CD8-positive, alpha-beta memory T cell (primary cell): ENCODE measurements at regions not wholly inside any gene's neighbourhood (a gene's known extent, or its start where the extent isn't known, plus 50 kb on each side); places are given as distances from the start of the nearest gene placed in this dataset.

ENCODE experiments used
- CTCF ChIA-PET: fragments of 350-600 bp; sonication (Branson Sonifier 250); formaldehyde crosslinking; loops from one replicate; lab custom pipeline; 2021; ENCODE audit warnings: antibody characterized with exemption; lab: Charles Lee
- POLR2A ChIA-PET: fragments of 350-600 bp; sonication (Branson Sonifier 250); formaldehyde crosslinking; loops from one replicate; lab custom pipeline; 2021; ENCODE audit warnings: antibody characterized with exemption; lab: Charles Lee
- DNase-seq, 5 donors: peaks; one replicate each; pipeline versions ENCODE4 v3.0.0 to v3.0.0-alpha.2; 2020 to 2022; ENCODE audit warnings: mixed read lengths in 1 of 5
- H3K27ac ChIP-seq: one replicate; pipeline ENCODE4 v1.7.0; 2013; ENCODE audit warnings: low read depth, mild to moderate bottlenecking, low read length, moderate library complexity
- H3K27me3 ChIP-seq: 2 replicates; pipeline ENCODE4 v1.7.0; 2013; ENCODE audit warnings: low read length, mild to moderate bottlenecking; ENCODE audit not compliant: insufficient read depth, poor library complexity, severe bottlenecking
- H3K36me3 ChIP-seq: 2 replicates; pipeline ENCODE4 v1.7.0; 2013; ENCODE audit warnings: mild to moderate bottlenecking, low read length, moderate library complexity; ENCODE audit not compliant: insufficient read depth
- H3K4me1 ChIP-seq: 2 replicates; pipeline ENCODE4 v1.7.0; 2013; ENCODE audit warnings: mild to moderate bottlenecking, low read length, moderate library complexity; ENCODE audit not compliant: insufficient read depth
- H3K4me3 ChIP-seq: 2 replicates; pipeline ENCODE4 v1.7.0; 2013; ENCODE audit warnings: mild to moderate bottlenecking, low read length
- H3K9me3 ChIP-seq: 2 replicates; pipeline ENCODE4 v1.7.0; 2013; ENCODE audit warnings: mild to moderate bottlenecking, low read length
- H3K27ac Mint-ChIP-seq, 8 donors: one replicate each; pipeline ENCODE4 v1.8.0; 2020 to 2021; ENCODE audit warnings: mixed read lengths in 8 of 8, mild to moderate bottlenecking in 6 of 8, inconsistent platforms in 3 of 8, moderate library complexity in 3 of 8
- H3K27me3 Mint-ChIP-seq, 2 donors: one replicate each; pipeline ENCODE4 v1.8.0; 2020 to 2021; ENCODE audit warnings: mixed read lengths in 2 of 2, mild to moderate bottlenecking in 1 of 2, moderate library complexity in 1 of 2
- H3K36me3 Mint-ChIP-seq, 3 donors: one replicate each; pipeline ENCODE4 v1.8.0; 2020 to 2021; ENCODE audit warnings: mixed read lengths in 3 of 3, inconsistent platforms in 1 of 3, mild to moderate bottlenecking in 1 of 3
- H3K4me1 Mint-ChIP-seq, 3 donors: one replicate each; pipeline ENCODE4 v1.8.0; 2020 to 2021; ENCODE audit warnings: mixed read lengths in 3 of 3, inconsistent platforms in 1 of 3, mild to moderate bottlenecking in 1 of 3
- H3K4me3 Mint-ChIP-seq, 7 donors: one replicate each; pipeline ENCODE4 v1.8.0; 2020 to 2021; ENCODE audit warnings: mixed read lengths in 7 of 7, mild to moderate bottlenecking in 6 of 7, moderate library complexity in 4 of 7, inconsistent platforms in 2 of 7
- H3K9me3 Mint-ChIP-seq, 5 donors: one replicate each; pipeline ENCODE4 v1.8.0; 2020 to 2022; ENCODE audit warnings: mixed read lengths in 5 of 5, mild to moderate bottlenecking in 3 of 5, moderate library complexity in 2 of 5, inconsistent platforms in 1 of 5

DNA sequence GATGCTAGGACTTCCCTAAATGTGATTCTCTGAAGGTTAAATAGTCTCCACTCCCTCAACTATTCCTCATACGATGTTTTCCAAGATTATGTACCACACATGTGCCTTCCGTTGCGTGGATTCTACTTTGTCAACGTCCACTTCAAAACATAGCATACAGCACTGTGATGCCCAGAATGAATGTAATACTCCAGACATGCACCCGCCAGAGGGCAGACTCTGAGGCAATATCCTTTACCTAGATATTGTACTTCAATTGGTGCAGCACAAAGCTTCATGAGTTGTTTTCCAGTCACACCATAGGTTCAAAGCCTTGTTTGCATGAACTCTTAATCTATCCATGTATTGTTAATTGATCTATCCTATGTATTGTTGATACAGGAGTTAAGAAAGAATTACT lies 201.0 kb upstream of the NABP1 start:
- no peak for DNase-seq
- CTCF ChIA-PET = no interaction called here

DNA sequence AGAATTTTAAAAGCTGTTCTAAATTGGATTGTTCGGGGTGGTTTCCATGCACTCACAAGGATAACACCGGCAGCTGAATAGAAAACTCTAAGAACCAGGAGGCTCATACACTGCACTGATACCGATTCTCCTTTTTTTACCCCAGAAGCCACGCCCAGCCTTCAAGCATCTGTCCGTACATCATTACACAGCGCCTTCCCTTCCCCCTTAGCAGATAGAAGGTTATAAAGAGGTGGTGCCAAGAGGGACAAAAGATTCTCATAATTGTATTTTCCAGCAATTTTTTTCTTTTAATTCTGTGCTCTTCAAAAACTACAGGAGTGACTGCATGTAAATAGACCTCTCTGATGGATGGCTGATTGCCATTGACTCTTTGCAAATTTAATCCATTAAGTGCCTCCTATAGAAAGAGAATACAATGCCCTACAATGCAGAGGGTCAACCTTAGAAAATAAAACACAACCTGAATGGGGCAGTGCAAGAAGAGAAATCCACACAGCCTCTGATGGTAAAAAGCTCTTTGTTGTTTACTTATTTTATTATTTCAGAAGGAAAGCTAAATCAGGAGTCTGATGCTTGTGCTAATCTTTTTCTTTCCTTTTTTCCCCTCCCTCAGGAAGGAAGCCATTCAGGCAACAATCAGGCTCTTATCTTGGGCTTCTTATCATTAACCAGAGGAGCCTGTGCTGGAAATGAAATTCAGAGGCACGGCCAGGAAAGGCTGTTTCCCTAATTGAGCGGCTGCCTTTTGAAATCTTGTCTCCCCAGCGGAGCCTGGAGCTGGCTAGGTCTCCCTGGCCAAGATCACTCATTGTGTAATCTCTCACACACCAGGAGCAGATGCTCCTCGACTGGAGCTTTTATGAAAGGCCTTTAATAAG lies 198.9 kb upstream of the NABP1 start:
- Mint-ChIP-seq H3K27me3 (peaks cover 11 to 39% of the 10 kb centered on the region in 2 donors), H3K36me3 (no peaks in the 10 kb centered on the region), H3K4me3 (no peak overlapping the region), H3K27ac (no peak overlapping the region), H3K9me3 (peaks cover 0 to 26% (median 17%) of the 10 kb centered on the region in 5 donors), H3K4me1 (no peaks in the 10 kb centered on the region)
- H3K27me3 ChIP-seq = no peaks in the 10 kb centered on the region
- ChIA-PET POLR2A (no interaction called here), CTCF (no interaction called here)
- H3K4me3 ChIP-seq = no peak overlapping the region
- DNase-seq = no peak
- H3K36me3 ChIP-seq = no peaks in the 10 kb centered on the region
- no peak overlapping the region for H3K27ac ChIP-seq
- no peaks in the 10 kb centered on the region for H3K9me3 ChIP-seq
- no peaks in the 10 kb centered on the region for H3K4me1 ChIP-seq

More for the DNA sequence above, 201.0 kb upstream of the NABP1 start:
- peaks cover 0 to 16% (median 11%) of the 10 kb centered on the region in 5 donors for H3K9me3 Mint-ChIP-seq
- no peaks in the 10 kb centered on the region for H3K4me1 ChIP-seq
- no peak overlapping the region for H3K4me3 Mint-ChIP-seq
- no peak overlapping the region for H3K27ac ChIP-seq
- H3K36me3 ChIP-seq = no peaks in the 10 kb centered on the region
- POLR2A ChIA-PET = no interaction called here
- no peaks in the 10 kb centered on the region for H3K27me3 ChIP-seq
- H3K36me3 Mint-ChIP-seq = no peaks in the 10 kb centered on the region
- H3K27ac Mint-ChIP-seq = no peak overlapping the region
- no peaks in the 10 kb centered on the region for H3K9me3 ChIP-seq
- peaks cover 9 to 23% of the 10 kb centered on the region in 2 donors for H3K27me3 Mint-ChIP-seq
- no peak overlapping the region for H3K4me3 ChIP-seq
- H3K4me1 Mint-ChIP-seq = no peaks in the 10 kb centered on the region

DNA sequence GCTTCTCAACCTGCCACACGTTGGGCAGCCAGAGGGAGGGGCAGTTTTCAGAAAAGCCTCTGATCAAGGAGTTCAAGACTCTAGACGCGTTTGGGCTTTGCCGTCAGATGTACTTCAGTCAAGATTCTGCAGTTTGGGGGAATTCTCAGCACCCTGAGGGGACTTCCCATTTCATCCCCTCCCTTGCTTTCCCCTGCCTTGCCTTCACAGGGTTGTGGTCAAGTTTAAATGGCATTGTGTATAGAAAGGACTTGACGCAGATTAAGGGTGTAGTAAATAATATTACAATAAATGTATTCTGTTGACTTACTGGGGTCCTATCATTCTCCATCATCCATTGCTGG lies 198.3 kb upstream of the NABP1 start:
- Histone ChIP-seq H3K27ac (no peak overlapping the region), H3K9me3 (no peaks in the 10 kb centered on the region), H3K4me3 (no peak overlapping the region), H3K27me3 (no peaks in the 10 kb centered on the region), H3K36me3 (no peaks in the 10 kb centered on the region), H3K4me1 (no peaks in the 10 kb centered on the region)
- ChIA-PET POLR2A (no interaction called here), CTCF (no interaction called here)
- Mint-ChIP-seq H3K27ac (no peak overlapping the region), H3K9me3 (peaks cover 0 to 27% (median 17%) of the 10 kb centered on the region in 5 donors), H3K27me3 (peaks cover 11 to 39% of the 10 kb centered on the region in 2 donors), H3K36me3 (no peaks in the 10 kb centered on the region), H3K4me3 (no peak overlapping the region), H3K4me1 (no peaks in the 10 kb centered on the region)
- no peak for DNase-seq

DNA sequence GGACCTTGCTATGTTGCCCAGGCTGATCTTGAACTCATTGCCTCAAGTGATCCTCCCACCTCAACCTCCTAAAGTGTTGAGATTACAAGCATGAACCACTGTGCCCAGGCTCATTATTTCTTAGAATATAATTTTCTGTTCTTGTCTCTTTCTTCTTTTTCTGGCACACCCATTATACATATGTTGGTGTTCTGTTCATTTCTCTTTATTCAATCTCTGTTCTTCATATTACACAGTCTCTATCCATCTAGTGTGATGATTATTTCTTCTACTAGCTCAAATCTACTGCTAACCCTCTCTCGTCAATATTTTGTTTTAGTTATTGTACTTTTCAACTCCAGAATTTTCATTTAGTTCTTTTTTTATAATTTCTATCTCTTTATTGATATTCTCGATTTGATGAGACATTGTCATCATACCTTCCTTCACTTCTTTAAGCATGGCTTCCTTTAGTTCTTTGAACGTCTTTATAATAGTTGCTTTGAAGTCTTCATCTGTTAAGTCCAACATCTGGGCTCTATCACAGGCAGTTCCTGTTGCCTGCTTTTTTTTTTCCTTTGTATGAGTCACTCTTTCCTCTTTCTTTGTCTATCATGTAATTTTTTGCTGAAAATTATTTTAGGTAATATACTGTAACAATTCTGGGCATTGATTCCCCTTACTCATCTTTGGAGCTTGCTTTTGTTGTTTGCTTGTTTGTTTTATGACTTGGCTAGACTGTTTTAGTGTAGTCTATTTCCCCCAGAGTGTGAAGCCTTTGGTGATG lies 196.4 kb upstream of the NABP1 start:
- POLR2A ChIA-PET = no interaction called here
- Histone ChIP-seq H3K27me3 (no peaks in the 10 kb centered on the region), H3K4me3 (no peak overlapping the region), H3K4me1 (no peaks in the 10 kb centered on the region), H3K36me3 (no peaks in the 10 kb centered on the region), H3K9me3 (no peaks in the 10 kb centered on the region), H3K27ac (no peak overlapping the region)
- no peak overlapping the region for H3K27ac Mint-ChIP-seq
- no peak overlapping the region for H3K4me3 Mint-ChIP-seq
- H3K9me3 Mint-ChIP-seq = peaks cover 0 to 27% (median 17%) of the 10 kb centered on the region in 5 donors
- H3K27me3 Mint-ChIP-seq = peaks cover 11 to 43% of the 10 kb centered on the region in 2 donors
- CTCF ChIA-PET = no interaction called here
- H3K36me3 Mint-ChIP-seq = no peaks in the 10 kb centered on the region
- no peaks in the 10 kb centered on the region for H3K4me1 Mint-ChIP-seq
- DNase-seq = no peak

DNA sequence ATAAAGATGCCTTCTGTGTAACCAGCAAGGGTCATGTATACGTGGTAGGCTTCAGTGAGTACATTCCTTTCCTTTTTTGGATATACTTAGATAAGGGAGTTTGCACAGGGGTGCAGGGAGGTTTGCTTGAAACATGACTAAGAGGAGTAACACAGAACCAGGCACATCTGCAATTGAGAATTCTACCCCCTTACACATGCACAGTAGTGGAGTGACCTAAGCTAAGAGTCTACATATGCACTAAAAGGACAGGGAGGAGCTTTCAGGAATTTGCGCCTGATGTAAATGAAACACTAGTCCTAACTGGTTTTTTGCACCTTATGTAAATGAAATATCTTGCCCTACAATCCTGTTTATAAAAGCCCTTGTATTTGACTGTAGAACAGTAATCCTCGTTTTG lies 194.8 kb upstream of the NABP1 start:
- H3K9me3 Mint-ChIP-seq = peaks cover 0 to 27% (median 17%) of the 10 kb centered on the region in 5 donors
- no peak for DNase-seq
- POLR2A ChIA-PET = no interaction called here
- Histone ChIP-seq H3K36me3 (no peaks in the 10 kb centered on the region), H3K9me3 (no peaks in the 10 kb centered on the region), H3K27ac (no peak overlapping the region), H3K4me1 (no peaks in the 10 kb centered on the region), H3K4me3 (no peak overlapping the region), H3K27me3 (no peaks in the 10 kb centered on the region)
- no peaks in the 10 kb centered on the region for H3K36me3 Mint-ChIP-seq
- H3K27me3 Mint-ChIP-seq = peaks cover 11 to 43% of the 10 kb centered on the region in 2 donors
- H3K4me3 Mint-ChIP-seq = no peak overlapping the region
- no peak overlapping the region for H3K27ac Mint-ChIP-seq
- CTCF ChIA-PET = no interaction called here
- no peaks in the 10 kb centered on the region for H3K4me1 Mint-ChIP-seq

DNA sequence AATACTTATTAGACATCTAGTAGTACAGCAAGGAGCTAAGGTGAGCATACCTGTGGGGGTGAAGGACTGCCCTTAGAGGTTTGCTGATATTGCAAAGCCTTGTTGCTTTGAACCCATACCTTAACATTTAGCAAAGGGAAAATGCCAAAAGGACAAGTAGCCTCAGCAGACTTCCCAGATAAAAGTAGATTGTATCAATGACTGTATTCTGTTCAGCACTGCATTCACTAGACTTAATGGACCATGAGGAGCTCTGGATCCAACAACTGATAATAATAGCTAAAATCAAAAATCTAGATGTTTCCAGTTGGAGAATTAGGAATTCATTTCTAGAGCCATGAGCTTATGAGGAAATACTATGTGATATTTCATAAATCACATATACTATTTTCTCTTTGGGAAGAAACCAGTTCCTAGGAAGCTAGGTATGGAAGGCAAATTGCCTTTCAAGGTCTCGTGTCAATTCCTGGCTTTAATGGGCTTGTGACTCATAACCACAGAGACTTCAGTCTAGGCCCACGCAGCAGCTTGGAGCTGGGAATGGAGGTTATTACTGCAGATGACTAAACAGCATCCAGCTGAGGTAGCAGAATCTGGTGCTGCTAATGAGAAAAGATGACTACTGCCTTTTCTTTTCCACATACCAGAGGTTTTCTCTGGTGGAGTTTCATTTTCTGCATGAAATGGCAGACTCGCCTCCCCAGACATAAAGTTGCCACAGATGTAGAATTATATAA lies 191.2 kb upstream of the NABP1 start:
- CTCF ChIA-PET = no interaction called here
- Mint-ChIP-seq H3K36me3 (no peaks in the 10 kb centered on the region), H3K9me3 (peaks cover 0 to 14% (median 6%) of the 10 kb centered on the region in 5 donors), H3K4me3 (no peak overlapping the region), H3K27ac (no peak overlapping the region), H3K4me1 (no peaks in the 10 kb centered on the region), H3K27me3 (peaks cover 6 to 38% of the 10 kb centered on the region in 2 donors)
- Histone ChIP-seq H3K4me3 (no peak overlapping the region), H3K27me3 (no peaks in the 10 kb centered on the region), H3K4me1 (no peaks in the 10 kb centered on the region), H3K36me3 (no peaks in the 10 kb centered on the region), H3K9me3 (no peaks in the 10 kb centered on the region), H3K27ac (no peak overlapping the region)
- no peak for DNase-seq
- POLR2A ChIA-PET = no interaction called here

DNA sequence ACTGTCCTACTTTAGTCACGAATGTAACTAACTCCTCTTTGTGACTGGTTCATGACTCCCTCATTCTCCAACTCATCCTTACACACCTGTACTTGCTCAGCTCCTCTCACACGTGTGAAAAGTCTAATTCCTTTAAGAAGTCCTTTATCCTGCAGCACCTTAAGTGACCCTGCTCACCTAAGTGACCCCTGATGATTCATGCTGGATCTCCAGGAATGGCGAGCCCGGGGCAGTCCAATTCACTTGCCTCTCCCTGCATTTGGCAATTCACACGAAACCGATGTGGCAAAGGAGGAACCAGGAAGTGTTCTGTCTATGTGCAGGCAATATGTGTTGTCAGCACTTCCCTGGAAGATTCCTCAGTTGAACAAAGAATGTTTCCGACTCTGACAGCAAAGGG lies 189.8 kb upstream of the NABP1 start:
- no peak overlapping the region for H3K27ac Mint-ChIP-seq
- H3K36me3 Mint-ChIP-seq = no peaks in the 10 kb centered on the region
- Histone ChIP-seq H3K9me3 (no peaks in the 10 kb centered on the region), H3K4me1 (no peaks in the 10 kb centered on the region), H3K36me3 (no peaks in the 10 kb centered on the region), H3K27ac (no peak overlapping the region), H3K4me3 (no peak overlapping the region), H3K27me3 (no peaks in the 10 kb centered on the region)
- POLR2A ChIA-PET = no interaction called here
- H3K4me3 Mint-ChIP-seq = no peak overlapping the region
- CTCF ChIA-PET = no interaction called here
- peaks cover 6 to 27% of the 10 kb centered on the region in 2 donors for H3K27me3 Mint-ChIP-seq
- peaks cover 0 to 9% (median 2%) of the 10 kb centered on the region in 5 donors for H3K9me3 Mint-ChIP-seq
- no peaks in the 10 kb centered on the region for H3K4me1 Mint-ChIP-seq
- no peak for DNase-seq

DNA sequence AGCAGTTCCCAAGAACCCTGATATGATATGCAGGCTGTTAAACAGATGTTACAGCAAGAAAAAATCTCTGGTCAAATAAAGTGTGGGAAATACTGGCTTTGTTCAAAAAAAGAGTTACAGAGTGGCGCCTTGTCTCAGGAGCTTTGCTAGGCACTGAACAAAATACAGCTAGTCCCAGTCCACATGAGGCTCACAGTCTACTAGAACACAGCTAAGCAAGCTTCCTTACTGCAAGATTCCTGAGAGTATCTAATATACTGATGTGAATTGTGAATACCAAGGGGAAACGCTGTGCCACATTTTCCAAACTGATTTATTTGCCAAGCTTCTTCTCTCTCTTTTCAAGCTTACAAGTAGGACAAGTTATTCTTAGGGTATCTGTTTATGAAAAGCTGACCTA lies 188.8 kb upstream of the NABP1 start:
- ChIA-PET POLR2A (no interaction called here), CTCF (no interaction called here)
- no peaks in the 10 kb centered on the region for H3K36me3 Mint-ChIP-seq

More for the DNA sequence above, 188.8 kb upstream of the NABP1 start:
- no peak overlapping the region for H3K27ac ChIP-seq
- no peak overlapping the region for H3K4me3 ChIP-seq
- Mint-ChIP-seq H3K4me1 (no peaks in the 10 kb centered on the region), H3K4me3 (no peak overlapping the region), H3K27me3 (peaks cover 4 to 30% of the 10 kb centered on the region in 2 donors), H3K9me3 (peaks cover 0 to under 1% (median 0%) of the 10 kb centered on the region in 5 donors), H3K27ac (no peak overlapping the region)
- H3K9me3 ChIP-seq = no peaks in the 10 kb centered on the region
- no peaks in the 10 kb centered on the region for H3K27me3 ChIP-seq
- H3K4me1 ChIP-seq = no peaks in the 10 kb centered on the region
- no peaks in the 10 kb centered on the region for H3K36me3 ChIP-seq
- DNase-seq = no peak
